ENCODE measurements at regions not wholly inside any gene's neighbourhood (a gene's known extent, or its start where the extent isn't known, plus 50 kb on each side); places are given as distances from the start of the nearest gene placed in this dataset.

DNA sequence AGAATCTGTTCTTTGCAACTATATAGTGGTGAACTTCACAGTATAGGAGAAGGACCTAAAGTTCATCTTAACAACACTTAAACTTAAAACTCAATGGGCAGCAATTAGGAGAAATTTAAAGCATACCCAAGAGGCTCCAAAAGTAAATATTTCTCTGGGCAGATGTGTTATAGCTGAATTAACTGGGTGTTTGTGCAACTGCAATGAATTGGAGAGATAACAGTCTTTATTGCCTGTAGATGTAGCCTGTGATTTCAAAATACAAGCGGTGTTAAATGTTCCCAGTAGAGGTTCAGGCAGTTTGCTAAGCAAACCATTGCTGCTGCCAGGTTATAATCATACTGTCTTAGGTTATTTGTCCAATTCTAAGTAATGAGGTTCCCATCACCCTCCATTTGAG is 294.1 kb upstream of the MTNR1B start:
- Histone ChIP-seq H3K27me3 (ENCODE audit: control insufficient read depth, insufficient read depth, low read length) (no peaks in the 10 kb centered on the region), H3K4me1 (ENCODE audit: control insufficient read depth, insufficient read depth, low read length) (no peaks in the 10 kb centered on the region), H3K9me3 (ENCODE audit: control insufficient read depth, low read depth, low read length) (peaks cover 2% of the 10 kb centered on the region), H3K4me3 (ENCODE audit: low read length) (no peak overlapping the region), H3K36me3 (ENCODE audit: control insufficient read depth, insufficient read depth, low read length) (no peaks in the 10 kb centered on the region), H3K27ac (ENCODE audit: low read length) (no peak overlapping the region)
- whole genome bisulfite sequencing (ENCODE audit: insufficient coverage, low lambda C conversion rate): no CpG with 5 or more reads among the region's 1 CpG
- no peak for DNase-seq

DNA sequence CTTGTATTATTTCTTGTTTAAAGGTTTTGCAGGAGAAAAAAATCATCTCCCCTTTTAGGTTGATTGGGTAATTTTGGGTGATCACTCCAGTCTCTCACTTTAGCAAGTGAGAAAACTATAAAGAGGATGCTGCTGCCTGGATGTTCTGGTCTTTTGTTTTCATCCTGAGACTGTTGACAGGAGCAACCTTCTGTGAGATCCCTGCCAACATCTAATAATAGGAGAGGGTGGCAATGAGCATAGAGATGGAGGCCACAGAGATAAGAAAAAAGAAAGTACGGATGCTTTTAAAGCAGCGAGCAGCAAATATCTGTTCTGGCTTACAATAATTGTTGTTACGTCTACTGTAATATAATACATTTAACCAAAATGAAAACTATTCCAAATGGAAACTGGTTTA is 293.6 kb upstream of the MTNR1B start:
- WGBS (ENCODE audit: insufficient coverage, low lambda C conversion rate): 94% methylated on average over 3 of the region's 3 CpGs
- Histone ChIP-seq H3K4me3 (ENCODE audit: low read length) (no peak overlapping the region), H3K4me1 (ENCODE audit: control insufficient read depth, insufficient read depth, low read length) (no peaks in the 10 kb centered on the region), H3K36me3 (ENCODE audit: control insufficient read depth, insufficient read depth, low read length) (no peaks in the 10 kb centered on the region), H3K27me3 (ENCODE audit: control insufficient read depth, insufficient read depth, low read length) (no peaks in the 10 kb centered on the region), H3K27ac (ENCODE audit: low read length) (no peak overlapping the region), H3K9me3 (ENCODE audit: control insufficient read depth, low read depth, low read length) (peaks cover 2% of the 10 kb centered on the region)
- DNase-seq: no peak

DNA sequence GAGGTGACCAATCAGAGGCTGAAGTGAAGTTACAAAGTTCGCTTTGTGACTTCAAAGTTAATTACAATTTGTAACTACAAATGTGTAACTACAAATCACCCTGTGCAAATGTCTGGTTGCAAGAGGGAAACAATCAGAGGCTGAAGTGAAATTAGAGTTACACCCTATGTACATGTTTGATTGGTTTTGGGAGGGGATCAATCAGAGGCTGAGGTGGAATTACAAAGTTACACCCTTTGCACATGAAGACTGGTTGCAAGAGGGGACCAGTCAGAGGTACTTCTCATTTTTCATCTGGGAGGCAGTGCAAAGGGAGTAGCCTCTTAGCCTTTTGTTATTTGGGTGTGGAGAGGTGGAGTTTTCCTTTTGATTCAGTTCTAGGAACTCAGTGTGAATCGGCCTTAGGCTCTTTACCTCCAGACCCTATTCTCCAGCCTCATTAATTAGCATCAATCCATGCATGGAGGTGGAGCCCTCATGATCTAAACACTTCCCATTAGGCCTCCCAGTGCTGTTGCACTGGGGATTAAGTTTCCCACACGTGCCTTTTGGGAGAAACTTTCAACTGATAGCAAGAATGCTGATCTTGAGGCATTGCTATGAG is 291.3 kb upstream of the MTNR1B start:
- no CpG with 5 or more reads among the region's 3 CpGs for WGBS (ENCODE audit: insufficient coverage, low lambda C conversion rate)
- Histone ChIP-seq H3K36me3 (ENCODE audit: control insufficient read depth, insufficient read depth, low read length) (no peaks in the 10 kb centered on the region), H3K4me3 (ENCODE audit: low read length) (no peak overlapping the region), H3K4me1 (ENCODE audit: control insufficient read depth, insufficient read depth, low read length) (no peaks in the 10 kb centered on the region), H3K27ac (ENCODE audit: low read length) (no peak overlapping the region), H3K27me3 (ENCODE audit: control insufficient read depth, insufficient read depth, low read length) (no peaks in the 10 kb centered on the region), H3K9me3 (ENCODE audit: control insufficient read depth, low read depth, low read length) (peaks cover 2% of the 10 kb centered on the region)
- DNase-seq: no peak

DNA sequence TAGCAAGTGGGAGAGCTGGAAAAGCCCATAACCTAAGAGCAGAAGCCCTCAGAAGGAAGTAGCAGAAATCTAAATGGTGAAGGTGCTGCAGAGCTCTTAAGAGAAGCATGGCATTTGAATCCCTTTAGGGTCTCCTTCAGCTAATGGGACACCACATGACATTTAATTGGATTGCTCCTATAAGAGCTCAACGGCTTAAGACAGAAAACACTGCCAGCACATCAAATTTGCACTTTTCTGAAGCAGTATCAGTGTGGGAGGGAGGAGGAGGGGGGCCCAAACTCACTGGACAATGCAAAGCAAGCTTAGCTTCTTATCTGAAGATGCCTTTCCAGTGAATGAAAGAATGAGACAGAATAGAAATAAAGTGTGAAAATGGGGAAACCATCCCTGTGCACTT is 287.9 kb upstream of the MTNR1B start:
- H3K27me3 ChIP-seq (ENCODE audit: control insufficient read depth, insufficient read depth, low read length): no peaks in the 10 kb centered on the region
- WGBS (ENCODE audit: insufficient coverage, low lambda C conversion rate): no CpG with 5 or more reads among the region's 1 CpG
- H3K4me1 ChIP-seq (ENCODE audit: control insufficient read depth, insufficient read depth, low read length): no peaks in the 10 kb centered on the region
- DNase-seq: no peak
- H3K4me3 ChIP-seq (ENCODE audit: low read length): no peak overlapping the region
- no peaks in the 10 kb centered on the region for H3K36me3 ChIP-seq (ENCODE audit: control insufficient read depth, insufficient read depth, low read length)
- no peak overlapping the region for H3K27ac ChIP-seq (ENCODE audit: low read length)
- peaks cover 2% of the 10 kb centered on the region for H3K9me3 ChIP-seq (ENCODE audit: control insufficient read depth, low read depth, low read length)

DNA sequence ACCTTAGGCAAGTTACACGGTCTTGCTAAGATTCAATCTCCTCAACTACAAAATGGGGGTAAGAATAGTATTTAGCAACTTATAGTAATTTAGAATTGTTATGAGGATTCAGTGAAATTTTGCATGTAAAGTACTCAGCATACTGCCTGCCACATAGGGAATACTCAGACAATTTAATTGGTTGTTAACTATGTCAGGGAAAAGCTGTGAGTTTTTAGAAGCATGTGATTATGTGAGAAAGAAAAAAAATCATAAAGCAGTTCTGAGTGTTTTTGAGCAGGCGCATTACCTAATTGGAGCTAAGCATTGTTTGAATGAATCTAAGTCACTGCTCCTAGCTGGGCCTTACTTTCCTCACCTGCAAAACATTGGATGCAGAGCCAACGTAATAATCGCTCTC is 287.3 kb upstream of the MTNR1B start:
- Histone ChIP-seq H3K36me3 (ENCODE audit: control insufficient read depth, insufficient read depth, low read length) (no peaks in the 10 kb centered on the region), H3K4me3 (ENCODE audit: low read length) (no peak overlapping the region), H3K27ac (ENCODE audit: low read length) (no peak overlapping the region), H3K27me3 (ENCODE audit: control insufficient read depth, insufficient read depth, low read length) (no peaks in the 10 kb centered on the region), H3K9me3 (ENCODE audit: control insufficient read depth, low read depth, low read length) (peaks cover 2% of the 10 kb centered on the region), H3K4me1 (ENCODE audit: control insufficient read depth, insufficient read depth, low read length) (no peaks in the 10 kb centered on the region)
- no peak for DNase-seq
- no CpG with 5 or more reads among the region's 4 CpGs for WGBS (ENCODE audit: insufficient coverage, low lambda C conversion rate)

DNA sequence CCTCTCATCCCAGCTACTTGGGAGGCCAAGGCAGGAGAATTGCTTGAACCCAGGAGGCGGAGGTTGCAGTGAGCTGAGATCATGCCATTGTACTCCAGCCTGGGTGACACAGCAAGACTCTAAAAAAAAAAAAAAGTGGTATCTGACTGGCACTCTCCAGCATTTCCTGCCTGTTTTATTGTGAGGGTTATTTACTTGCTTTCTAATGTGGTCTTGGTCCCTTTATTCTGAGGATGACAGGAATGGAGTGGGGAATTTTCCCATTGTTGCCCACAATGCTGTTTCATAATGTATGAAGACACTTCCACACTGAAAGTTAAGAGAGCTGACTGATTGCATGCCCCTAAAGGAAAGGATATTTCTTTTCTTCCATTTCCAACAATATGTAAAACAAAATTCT is 286.5 kb upstream of the MTNR1B start:
- Histone ChIP-seq H3K4me3 (ENCODE audit: low read length) (no peak overlapping the region), H3K27me3 (ENCODE audit: control insufficient read depth, insufficient read depth, low read length) (no peaks in the 10 kb centered on the region), H3K36me3 (ENCODE audit: control insufficient read depth, insufficient read depth, low read length) (no peaks in the 10 kb centered on the region), H3K9me3 (ENCODE audit: control insufficient read depth, low read depth, low read length) (peaks cover 2% of the 10 kb centered on the region), H3K4me1 (ENCODE audit: control insufficient read depth, insufficient read depth, low read length) (no peaks in the 10 kb centered on the region), H3K27ac (ENCODE audit: low read length) (no peak overlapping the region)
- WGBS (ENCODE audit: insufficient coverage, low lambda C conversion rate): no CpG with 5 or more reads among the region's 1 CpG
- DNase-seq: no peak

DNA sequence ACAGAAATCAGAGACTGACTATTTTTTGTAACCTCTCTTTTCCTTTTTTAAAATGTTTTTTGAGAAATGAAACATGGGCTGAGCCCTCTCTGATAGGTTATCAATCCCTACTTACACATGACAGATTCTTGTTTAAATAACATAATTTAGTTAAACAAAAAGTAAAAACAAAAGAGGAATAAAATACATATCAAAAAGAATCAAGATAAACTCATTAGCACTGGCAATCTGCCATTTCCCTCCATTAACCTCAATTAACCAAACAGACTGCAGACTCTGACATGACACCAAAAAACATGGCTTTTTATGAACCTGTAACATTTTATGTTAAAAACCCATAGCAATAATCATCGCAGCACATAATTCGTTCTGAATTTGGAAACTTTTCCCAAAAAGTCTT is 284.4 kb upstream of the MTNR1B start:
- Histone ChIP-seq H3K4me3 (ENCODE audit: low read length) (no peak overlapping the region), H3K4me1 (ENCODE audit: control insufficient read depth, insufficient read depth, low read length) (no peaks in the 10 kb centered on the region), H3K9me3 (ENCODE audit: control insufficient read depth, low read depth, low read length) (no peaks in the 10 kb centered on the region), H3K36me3 (ENCODE audit: control insufficient read depth, insufficient read depth, low read length) (no peaks in the 10 kb centered on the region), H3K27me3 (ENCODE audit: control insufficient read depth, insufficient read depth, low read length) (no peaks in the 10 kb centered on the region), H3K27ac (ENCODE audit: low read length) (no peak overlapping the region)
- WGBS (ENCODE audit: insufficient coverage, low lambda C conversion rate): 93% methylated on average over 2 of the region's 2 CpGs
- DNase-seq: no peak

DNA sequence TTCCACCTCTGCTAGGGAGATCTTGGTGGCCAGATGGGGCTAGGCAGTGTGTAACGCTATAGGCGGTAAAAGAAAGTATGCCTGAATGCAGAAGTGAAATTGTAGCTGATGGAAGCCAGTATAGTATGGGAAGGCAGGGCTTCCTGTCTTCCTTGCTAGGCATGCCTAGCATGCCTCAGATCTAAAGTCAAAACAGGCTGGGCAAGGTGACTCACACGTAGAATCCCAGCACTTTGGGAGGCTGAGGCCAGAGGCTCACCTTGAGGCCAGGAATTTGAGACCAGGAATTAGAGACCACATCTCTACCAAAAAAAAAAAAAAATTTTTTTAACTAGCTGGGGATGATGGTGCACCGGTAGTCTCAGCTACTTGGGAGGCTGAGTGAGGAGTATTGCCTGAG is 281.7 kb upstream of the MTNR1B start:
- no peaks in the 10 kb centered on the region for H3K27me3 ChIP-seq (ENCODE audit: control insufficient read depth, insufficient read depth, low read length)
- no peaks in the 10 kb centered on the region for H3K36me3 ChIP-seq (ENCODE audit: control insufficient read depth, insufficient read depth, low read length)
- H3K4me3 ChIP-seq (ENCODE audit: low read length): no peak overlapping the region
- H3K4me1 ChIP-seq (ENCODE audit: control insufficient read depth, insufficient read depth, low read length): no peaks in the 10 kb centered on the region
- no CpG with 5 or more reads among the region's 4 CpGs for WGBS (ENCODE audit: insufficient coverage, low lambda C conversion rate)
- no peak overlapping the region for H3K27ac ChIP-seq (ENCODE audit: low read length)
- no peaks in the 10 kb centered on the region for H3K9me3 ChIP-seq (ENCODE audit: control insufficient read depth, low read depth, low read length)
- no peak for DNase-seq

DNA sequence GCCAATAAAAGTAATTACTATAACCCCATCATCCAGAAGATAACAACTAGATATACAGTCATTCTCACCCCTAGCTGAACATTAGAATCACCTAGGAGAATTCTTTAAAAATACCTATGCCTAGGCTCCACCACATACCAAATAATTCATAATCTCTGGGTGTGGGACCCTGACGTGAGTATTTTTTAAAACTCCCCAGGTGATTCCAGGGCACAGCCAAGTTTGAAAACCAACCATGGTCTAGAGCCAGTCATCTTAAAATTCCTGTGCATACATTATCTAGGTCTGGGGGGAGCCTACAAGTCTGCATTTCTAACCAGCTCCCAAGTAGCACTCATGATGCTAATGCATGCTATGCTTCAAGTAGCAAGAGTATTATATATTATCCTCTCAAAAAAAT is 281.0 kb upstream of the MTNR1B start:
- no peaks in the 10 kb centered on the region for H3K27me3 ChIP-seq (ENCODE audit: control insufficient read depth, insufficient read depth, low read length)
- no peaks in the 10 kb centered on the region for H3K36me3 ChIP-seq (ENCODE audit: control insufficient read depth, insufficient read depth, low read length)
- no peak overlapping the region for H3K27ac ChIP-seq (ENCODE audit: low read length)
- DNase-seq: no peak
- no peak overlapping the region for H3K4me3 ChIP-seq (ENCODE audit: low read length)
- no peaks in the 10 kb centered on the region for H3K9me3 ChIP-seq (ENCODE audit: control insufficient read depth, low read depth, low read length)
- no peaks in the 10 kb centered on the region for H3K4me1 ChIP-seq (ENCODE audit: control insufficient read depth, insufficient read depth, low read length)
- WGBS (ENCODE audit: insufficient coverage, low lambda C conversion rate): no CpG with 5 or more reads among the region's 1 CpG

DNA sequence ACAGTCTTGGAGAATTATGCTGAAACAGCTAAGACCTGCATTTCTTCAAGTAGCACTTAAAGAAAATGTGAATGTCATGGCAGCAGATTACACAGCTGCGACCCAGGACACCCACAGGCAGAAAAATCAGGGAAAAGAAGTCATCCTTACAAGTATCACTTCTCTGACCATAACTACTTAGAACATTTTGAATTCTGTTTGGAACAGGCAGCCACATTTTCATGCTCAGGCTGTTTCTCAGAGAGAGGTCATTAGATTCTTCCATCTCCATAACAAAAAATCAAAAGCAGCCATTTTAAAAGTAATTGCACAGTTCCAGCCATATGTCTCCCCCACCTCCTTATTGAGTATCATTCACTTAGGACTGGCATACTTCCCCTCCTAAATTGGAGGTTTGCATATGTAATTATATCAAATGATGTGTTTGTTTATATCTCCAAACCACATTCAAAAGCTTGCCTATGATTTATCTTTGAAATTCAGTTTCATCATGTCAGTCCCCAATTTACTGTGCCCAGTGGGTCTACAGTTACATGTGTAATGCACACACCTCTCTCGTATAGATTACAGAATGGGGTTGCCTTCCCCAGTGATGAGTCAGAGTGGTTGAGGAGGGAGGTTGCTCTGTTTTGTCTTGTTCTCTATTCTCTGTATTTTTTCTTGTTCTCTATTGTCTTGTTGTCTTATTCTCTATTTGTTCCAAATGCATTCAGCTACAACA is 276.5 kb upstream of the MTNR1B start:
- Histone ChIP-seq H3K27ac (ENCODE audit: low read length) (no peak overlapping the region), H3K27me3 (ENCODE audit: control insufficient read depth, insufficient read depth, low read length) (no peaks in the 10 kb centered on the region), H3K9me3 (ENCODE audit: control insufficient read depth, low read depth, low read length) (no peaks in the 10 kb centered on the region), H3K4me1 (ENCODE audit: control insufficient read depth, insufficient read depth, low read length) (no peaks in the 10 kb centered on the region), H3K36me3 (ENCODE audit: control insufficient read depth, insufficient read depth, low read length) (no peaks in the 10 kb centered on the region), H3K4me3 (ENCODE audit: low read length) (no peak overlapping the region)
- WGBS (ENCODE audit: insufficient coverage, low lambda C conversion rate): no CpG with 5 or more reads among the region's 2 CpGs
- no peak for DNase-seq

DNA sequence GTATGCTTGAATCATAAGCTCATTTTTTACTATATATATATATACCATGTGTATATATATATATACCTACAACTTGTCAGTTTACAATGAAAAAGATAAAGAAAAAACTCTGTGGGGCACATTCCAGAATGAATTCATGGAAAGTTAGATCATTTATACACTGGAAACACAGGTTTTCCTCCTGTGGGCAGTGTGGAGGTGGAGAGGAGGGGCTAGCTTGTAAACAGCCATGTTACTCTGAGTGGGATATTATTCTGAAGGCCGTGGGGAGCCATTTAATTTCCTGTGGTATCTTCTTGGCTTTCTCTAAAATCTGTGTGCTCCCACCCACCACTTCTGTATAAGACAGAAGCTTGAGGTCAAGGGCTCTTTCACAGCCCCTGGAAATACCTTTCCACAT is 273.4 kb upstream of the MTNR1B start:
- no peak for DNase-seq
- no peak overlapping the region for H3K4me3 ChIP-seq (ENCODE audit: low read length)
- H3K9me3 ChIP-seq (ENCODE audit: control insufficient read depth, low read depth, low read length): no peaks in the 10 kb centered on the region
- H3K36me3 ChIP-seq (ENCODE audit: control insufficient read depth, insufficient read depth, low read length): no peaks in the 10 kb centered on the region
- H3K4me1 ChIP-seq (ENCODE audit: control insufficient read depth, insufficient read depth, low read length): no peaks in the 10 kb centered on the region
- H3K27ac ChIP-seq (ENCODE audit: low read length): no peak overlapping the region
- no CpG with 5 or more reads among the region's 1 CpG for WGBS (ENCODE audit: insufficient coverage, low lambda C conversion rate)
- H3K27me3 ChIP-seq (ENCODE audit: control insufficient read depth, insufficient read depth, low read length): no peaks in the 10 kb centered on the region

Measured in large intestine (tissue), 3 donors.